ENCODE measurements at regions not wholly inside any gene's neighbourhood (a gene's known extent, or its start where the extent isn't known, plus 50 kb on each side); places are given as distances from the start of the nearest gene placed in this dataset.

- TF ChIP-seq CTCF (IDR thresholded peaks at IDR 0.05 in 2 of 3, conservative IDR thresholded peaks at IDR 0.05 in 1 of 3; ENCODE audit: borderline replicate concordance in 1 of 3, insufficient read depth in 1 of 3, low read depth in 2 of 3, low read length in 2 of 3), result no peak
- no peak for TF ChIP-seq REST (IDR thresholded peaks at IDR 0.05; ENCODE audit: low read depth)
- TF ChIP-seq EZH2 (IDR thresholded peaks at IDR 0.05), result no peak
These were observed 80.3 kb upstream of the TAF1B start for GRCh38 chr2:9762941-9763340.

All from HCT116 (cell line).